ENCODE measurements at regions not wholly inside any gene's neighbourhood (a gene's known extent, or its start where the extent isn't known, plus 50 kb on each side); places are given as distances from the start of the nearest gene placed in this dataset.
"Not testable (repeated sequence)": the region's sequence is repeated elsewhere in the genome, so short reads cannot be mapped to it uniquely, and the experiment has no call there.

GRCh38 chr4:130705023-130705422 is 1609.1 kb downstream of the C4orf33 start:
- no peak for DNase-seq

- DNase-seq, result no peak
These were observed 1616.1 kb downstream of the C4orf33 start for GRCh38 chr4:130712038-130712437.

DNA sequence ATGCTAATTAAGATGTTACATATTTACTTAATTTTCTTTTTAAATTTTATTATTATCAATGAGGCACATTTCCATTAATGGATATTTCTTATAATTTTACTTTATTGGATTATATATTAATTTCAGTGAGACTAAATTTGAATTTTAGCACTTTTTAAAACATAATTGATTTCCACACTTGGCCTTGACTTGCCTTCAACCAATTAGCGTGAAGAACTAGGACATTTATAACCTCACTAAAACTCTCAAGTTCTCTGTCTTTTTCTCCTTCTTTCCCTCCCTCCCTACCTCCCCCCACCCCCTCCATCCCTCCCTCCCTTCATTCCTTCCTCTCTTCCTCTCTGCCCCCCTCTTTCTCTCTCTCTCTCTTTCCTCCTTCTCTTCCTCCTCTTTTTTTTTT is 1618.1 kb downstream of the C4orf33 start:
- no peak for DNase-seq

DNA sequence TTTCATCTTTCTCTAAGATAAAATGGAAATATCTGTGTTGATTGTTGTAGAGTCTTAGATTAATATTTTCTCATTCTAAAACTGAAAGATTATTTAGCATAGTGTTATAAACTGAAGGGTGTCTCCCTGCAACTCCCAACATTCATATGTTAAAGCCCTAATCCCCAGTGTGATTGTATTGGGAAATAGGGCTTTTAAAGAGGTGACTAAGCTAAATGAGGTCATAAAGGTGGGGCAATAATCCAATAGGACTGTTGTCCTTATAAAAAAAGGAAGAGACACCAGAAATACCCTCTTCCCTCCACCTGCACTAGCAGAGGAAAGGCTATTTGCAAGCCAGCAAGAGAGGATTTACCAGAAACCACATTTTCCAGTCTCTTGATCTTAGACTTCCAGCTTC is 1626.4 kb downstream of the C4orf33 start:
- no peak for DNase-seq

- no peak for DNase-seq
These were observed 1640.7 kb downstream of the C4orf33 start for GRCh38 chr4:130736436-130737185.

- DNase-seq, result no peak
These were observed 1642.3 kb downstream of the C4orf33 start for GRCh38 chr4:130738233-130738632.

DNA sequence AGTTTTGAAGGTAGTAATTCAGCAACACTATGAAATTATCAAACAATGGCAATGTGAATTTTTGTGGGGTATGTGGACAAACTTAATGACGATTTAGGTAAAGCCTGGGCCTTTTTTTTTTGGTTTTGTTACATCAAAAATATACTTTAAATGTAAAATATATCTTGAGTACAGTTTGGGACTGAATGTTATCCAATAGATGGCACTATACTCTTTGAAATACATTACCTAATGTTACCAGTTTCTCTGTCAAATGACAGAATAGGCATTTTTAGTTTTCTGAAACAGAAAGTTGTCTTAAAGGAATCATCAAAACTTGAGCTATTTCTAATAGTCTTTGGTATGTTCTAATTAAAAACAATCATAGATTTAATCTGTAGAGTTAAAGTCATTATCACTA is 1651.9 kb downstream of the C4orf33 start:
- no peak for DNase-seq

DNA sequence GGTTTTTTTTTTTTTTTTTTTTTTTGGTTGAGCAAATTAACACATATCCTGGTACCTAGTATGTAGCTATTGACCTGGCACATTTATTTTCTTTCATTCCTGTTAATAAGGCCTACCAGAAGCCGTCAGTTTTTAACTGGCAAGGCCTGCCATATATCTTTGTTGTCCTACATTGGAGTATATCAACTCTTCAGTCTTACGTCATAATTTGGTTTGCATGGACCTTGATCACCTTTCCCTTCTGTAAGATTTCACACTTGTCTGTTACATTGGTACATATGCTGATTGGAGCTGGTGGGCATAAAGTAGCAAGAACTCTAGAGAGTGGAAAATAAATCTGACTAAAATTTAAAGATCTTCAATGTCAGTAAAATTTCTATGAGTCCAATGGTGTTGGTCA is 1658.0 kb downstream of the C4orf33 start:
- DNase-seq, result no peak

- no peak for DNase-seq
These were observed 1664.3 kb downstream of the C4orf33 start for GRCh38 chr4:130760246-130760645.

DNA sequence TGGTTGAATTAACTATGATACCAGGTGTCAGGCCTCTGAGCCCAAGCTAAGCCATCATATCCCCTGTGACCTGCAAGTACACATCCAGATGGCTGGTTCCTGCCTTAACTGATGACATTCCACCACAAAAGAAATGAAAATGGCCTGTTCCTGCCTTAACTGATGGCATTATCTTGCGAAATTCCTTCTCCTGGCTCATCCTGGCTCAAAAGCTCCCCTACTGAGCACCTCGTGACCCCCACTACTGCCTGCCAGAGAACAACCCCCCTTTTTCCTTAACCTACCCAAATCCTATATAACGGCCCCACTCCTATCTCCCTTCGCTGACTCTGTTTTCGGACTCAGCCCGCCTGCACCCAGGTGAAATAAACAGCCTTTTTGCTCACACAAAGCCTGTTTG is 1671.4 kb downstream of the C4orf33 start:
- not testable (repeated sequence) for DNase-seq

DNA sequence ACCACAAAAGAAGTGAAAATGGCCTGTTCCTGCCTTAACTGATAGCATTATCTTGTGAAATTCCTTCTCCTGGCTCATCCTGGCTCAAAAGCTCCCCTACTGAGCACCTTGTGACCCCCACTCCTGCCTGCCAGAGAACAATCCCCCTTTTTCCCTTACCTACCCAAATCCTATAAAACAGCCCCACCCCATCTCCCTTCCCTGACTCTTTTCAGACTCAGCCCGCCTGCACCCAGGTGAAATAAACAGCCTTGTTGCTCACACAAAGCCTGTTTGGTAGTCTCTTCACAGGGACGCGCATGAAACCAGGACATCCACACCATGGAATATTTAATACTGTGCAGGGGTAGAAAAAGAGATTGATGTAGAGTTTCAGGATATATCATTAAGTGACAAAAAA is 1677.0 kb downstream of the C4orf33 start:
- not testable (repeated sequence) for DNase-seq

- DNase-seq, result no peak
These were observed 1712.5 kb downstream of the C4orf33 start for GRCh38 chr4:130808492-130808891.

DNA sequence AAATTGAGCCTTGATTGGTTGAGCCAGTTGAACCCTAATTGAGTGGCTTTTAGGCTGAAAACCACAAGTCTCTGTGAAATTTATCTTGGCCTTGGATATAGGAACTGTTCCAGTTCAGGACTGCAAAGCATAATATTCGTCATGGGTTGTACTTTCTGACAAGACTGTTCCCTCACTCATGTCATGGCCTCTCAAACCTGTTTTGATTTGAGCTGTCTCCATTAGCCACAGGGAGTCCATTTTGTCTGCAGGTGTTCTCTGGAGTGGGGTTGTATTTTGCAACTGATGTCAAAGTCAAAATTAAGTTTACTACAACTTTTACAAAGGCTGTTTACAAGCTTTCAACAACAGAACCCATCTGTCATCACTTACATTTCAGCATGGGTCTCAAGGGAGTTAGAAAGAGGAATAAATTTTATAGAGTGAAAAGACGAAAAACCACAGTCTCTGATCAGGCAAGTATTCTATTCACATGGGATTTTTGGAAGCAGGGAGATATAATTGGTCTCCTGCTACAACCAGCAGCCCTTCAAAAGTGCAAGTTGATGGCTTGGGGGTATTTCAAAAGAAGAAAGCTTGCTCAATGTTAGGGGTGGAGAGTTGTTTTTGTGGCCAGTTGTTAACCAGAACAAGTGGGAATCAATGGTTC is 1716.3 kb downstream of the C4orf33 start:
- DNase-seq, result no peak

GRCh38 chr4:130814896-130815295 is 1718.9 kb downstream of the C4orf33 start:
- DNase-seq, result no peak

GRCh38 chr4:130820448-130820847 is 1724.5 kb downstream of the C4orf33 start:
- no peak for DNase-seq

DNA sequence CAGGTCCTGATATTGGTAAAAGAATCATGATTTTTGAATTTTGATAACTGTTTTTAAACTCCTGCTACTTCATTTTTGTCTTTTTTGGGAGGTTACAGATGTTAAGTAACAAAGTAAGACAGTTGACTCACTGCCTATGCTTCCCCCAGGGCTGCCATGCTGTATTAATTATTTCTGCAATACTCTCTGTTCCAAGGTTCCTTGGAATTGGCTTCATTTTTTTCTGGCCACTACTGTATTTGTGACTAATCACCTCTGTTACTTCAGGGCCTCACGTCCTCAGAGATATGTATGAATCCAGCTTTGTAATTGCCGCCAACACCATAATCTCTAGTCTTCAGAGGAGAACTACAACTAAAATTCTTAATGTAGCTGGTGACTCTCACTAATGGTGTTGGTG is 1729.3 kb downstream of the C4orf33 start:
- DNase-seq, result no peak

GRCh38 chr4:130850019-130850524 is 1754.1 kb downstream of the C4orf33 start:
- DNase-seq, result no peak

GRCh38 chr4:130851107-130851506 is 1755.2 kb downstream of the C4orf33 start:
- DNase-seq, result no peak

DNA sequence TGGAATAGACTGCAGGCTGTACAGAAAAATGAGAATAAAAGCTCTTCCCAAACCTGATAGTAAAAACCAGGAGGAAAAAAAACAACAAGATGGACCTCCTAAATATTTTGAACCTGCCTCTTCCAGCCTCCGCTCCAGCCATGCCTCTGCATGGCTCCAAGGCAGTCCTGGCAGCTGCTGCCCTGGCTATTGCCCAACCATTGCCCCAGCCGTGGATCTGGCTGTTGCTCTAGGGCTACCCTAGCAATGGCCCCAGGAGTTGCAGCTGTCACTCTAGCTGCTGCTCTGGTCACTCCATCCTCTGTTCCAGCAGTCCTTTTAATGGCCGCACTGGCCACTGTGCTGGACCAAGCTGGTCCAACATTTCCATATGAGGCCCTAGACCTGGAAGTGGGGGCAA is 1756.0 kb downstream of the C4orf33 start:
- DNase-seq, result no peak

DNA sequence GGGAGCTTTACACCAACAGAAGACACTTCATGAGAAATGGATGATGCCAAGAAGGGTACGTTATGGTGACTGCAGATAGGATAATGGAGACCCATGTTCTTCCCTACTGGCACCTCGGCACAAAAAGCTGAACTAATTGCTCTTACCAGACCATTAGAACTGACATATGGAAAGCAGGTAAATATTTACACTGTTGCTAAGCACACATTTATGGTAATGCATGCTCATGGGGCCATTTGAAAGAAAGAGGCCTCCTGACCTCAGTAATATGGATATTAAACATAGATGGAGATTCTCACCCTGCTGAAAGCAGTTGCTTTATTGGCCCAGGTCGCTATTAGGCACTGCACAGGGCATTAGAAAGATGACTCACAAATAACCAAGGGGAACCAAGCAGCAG is 1759.6 kb downstream of the C4orf33 start:
- DNase-seq, result no peak

DNA sequence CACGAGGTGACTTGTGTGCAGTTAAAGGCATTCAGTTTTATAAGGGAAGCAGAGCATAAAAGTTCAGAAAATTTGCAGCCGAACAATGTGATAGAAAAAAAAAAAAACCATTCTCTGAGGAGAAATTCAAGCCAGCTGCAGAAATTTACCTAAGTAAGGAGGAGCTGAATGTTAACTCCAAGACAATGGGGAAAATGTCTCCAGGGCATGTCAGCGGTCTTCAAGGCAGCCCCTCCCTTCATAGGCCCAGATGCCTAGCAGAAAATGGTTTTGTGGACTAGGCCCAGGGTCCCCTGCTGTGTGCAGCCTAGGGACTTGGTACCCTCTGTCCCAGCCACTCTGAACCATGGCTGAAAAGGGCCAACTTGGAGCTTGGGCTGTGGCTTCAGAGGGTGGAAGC is 1764.0 kb downstream of the C4orf33 start:
- no peak for DNase-seq

DNA sequence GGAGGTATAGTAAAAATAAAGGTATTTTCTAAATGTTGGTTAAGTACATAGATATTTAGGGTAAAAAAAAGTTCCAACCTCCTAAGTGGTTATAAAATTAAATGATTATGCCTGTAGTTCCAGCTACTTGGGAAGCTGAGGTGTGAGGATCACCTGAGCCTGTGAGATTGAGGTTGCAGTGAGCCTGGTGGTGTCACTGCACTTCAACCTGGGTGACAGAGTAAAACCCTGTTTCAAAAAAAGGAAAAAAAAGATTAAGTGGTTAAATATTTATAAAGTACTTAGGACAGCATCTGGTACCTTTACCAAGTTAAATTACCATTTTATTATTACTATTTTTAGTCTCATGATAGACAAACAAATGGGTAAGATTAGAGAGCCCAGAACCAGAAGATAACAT is 1801.0 kb downstream of the C4orf33 start:
- no peak for DNase-seq

DNA sequence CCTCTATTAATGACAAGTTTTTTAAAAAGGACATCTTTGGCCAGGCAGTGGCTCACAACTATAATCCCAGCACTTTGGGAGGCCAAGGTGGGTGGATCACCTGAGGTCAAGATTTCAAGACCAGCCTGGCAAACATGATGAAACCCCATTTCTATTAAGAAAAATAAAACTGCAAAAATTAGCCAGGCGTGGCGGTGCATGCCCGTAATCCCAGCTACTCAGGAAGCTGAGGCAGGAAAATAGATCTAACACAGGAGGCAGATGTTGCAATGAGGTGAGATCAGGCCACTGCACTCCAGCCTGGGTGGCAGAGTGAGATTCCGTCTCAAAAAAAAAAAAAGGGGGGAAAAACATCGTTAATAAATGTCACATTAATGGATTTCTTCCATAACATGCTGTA is 1805.4 kb downstream of the C4orf33 start:
- no peak for DNase-seq

DNA sequence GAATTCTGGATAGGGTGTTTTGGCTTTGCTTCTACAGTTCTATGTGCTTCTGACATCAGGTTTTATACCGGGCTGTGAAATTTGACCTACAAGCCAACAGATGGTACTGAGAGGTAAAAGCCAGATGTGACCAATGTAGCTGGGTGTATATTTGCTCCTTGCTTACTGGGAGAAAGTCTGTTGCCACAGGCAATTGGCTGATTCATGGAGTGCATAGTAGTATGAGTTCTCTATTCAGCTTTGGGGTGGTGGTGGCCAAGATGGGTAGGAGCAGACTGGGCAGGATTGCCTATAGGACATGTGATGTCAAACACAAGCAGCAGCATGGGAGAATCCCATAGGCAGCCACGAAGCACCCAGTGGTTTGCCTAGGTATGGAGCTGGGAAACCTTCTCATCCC is 1827.0 kb downstream of the C4orf33 start:
- no peak for DNase-seq

DNA sequence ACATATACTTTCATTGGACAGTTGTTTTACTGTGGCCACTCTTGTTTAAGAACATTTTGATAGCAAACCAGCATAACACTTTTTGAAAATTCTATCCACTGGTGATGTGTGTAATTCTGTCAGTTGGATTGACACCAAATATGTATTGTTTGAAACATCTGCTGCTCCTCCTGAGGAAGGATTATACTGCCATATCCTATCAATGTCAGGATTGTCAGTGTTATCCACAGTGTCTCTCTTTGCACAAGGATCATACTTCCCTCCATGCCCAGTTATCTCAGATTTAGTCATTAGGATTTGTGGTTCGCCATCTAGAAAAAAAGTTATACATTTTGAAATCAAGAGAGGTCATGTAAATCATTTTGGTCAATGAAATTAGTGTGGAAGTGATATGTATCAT is 1859.6 kb downstream of the C4orf33 start:
- DNase-seq, result no peak

Measured in activated T-cell treated with anti-CD3 and anti-CD28 coated beads, Interleukin-2, amount 50 U/mL, for 48 hours (primary cell).